ENCODE measurements at regions not wholly inside any gene's neighbourhood (a gene's known extent, or its start where the extent isn't known, plus 50 kb on each side); places are given as distances from the start of the nearest gene placed in this dataset.

- no peak overlapping the region for H4K8ac ChIP-seq (ENCODE audit: low read depth in 2 of 2, low read length in 2 of 2)
- no peak overlapping the region for H3K9ac ChIP-seq (ENCODE audit: low read depth, low read length)
- H3K9me1 ChIP-seq (ENCODE audit: insufficient read depth, low read length), result no peaks in the 10 kb centered on the region
- H3K18ac ChIP-seq (ENCODE audit: low read depth, low read length), result no peak overlapping the region
- H3K36me3 ChIP-seq (ENCODE audit: control insufficient read depth, insufficient read depth, low read length), result no peaks in the 10 kb centered on the region
- H3K56ac ChIP-seq (ENCODE audit: extremely low read depth, insufficient read depth, low read length), result no peak overlapping the region
- dilution Hi-C loops (cut with HindIII; ENCODE audit: low sequenced_read_pairs, unreplicated experiment) (no loop called here), intact Hi-C loops (cut with micrococcal nuclease) (no loop called here), in situ Hi-C loops (cut with MboI; ENCODE audit: low sequenced_read_pairs) (no loop called here)
- H2BK5ac ChIP-seq (ENCODE audit: low read depth, low read length, poor library complexity, severe bottlenecking), result no peak overlapping the region
- no peaks in the 10 kb centered on the region for H4K20me1 ChIP-seq (ENCODE audit: insufficient read depth, low read length)
- POLR2A ChIA-PET (ENCODE audit: unreplicated experiment), result no interaction called here
- TF ChIP-seq MAZ (IDR thresholded peaks at IDR 0.05; ENCODE audit: borderline replicate concordance, low read depth, low read length), result no peak
- TF ChIP-seq NFE2L2 (IDR thresholded peaks at IDR 0.05; ENCODE audit: low read depth, low read length), result no peak
- no peak for TF ChIP-seq SMC3 (IDR thresholded peaks at IDR 0.05; ENCODE audit: low read depth, low read length)
- TF ChIP-seq POLR2A (IDR thresholded peaks at IDR 0.05; ENCODE audit: low read depth, low read length), result no peak
- TF ChIP-seq BHLHE40 (IDR thresholded peaks at IDR 0.05; ENCODE audit: low read depth, low read length), result no peak
- no peak for TF ChIP-seq CEBPB (IDR thresholded peaks at IDR 0.05; ENCODE audit: low read depth, low read length)
- no peak for TF ChIP-seq ELK1 (IDR thresholded peaks at IDR 0.05; ENCODE audit: borderline replicate concordance, low read depth, low read length)
- no peak for TF ChIP-seq MAFK (IDR thresholded peaks at IDR 0.05; ENCODE audit: low read depth, low read length)
- TF ChIP-seq MXI1 (IDR thresholded peaks at IDR 0.05; ENCODE audit: borderline replicate concordance, low read depth, low read length), result no peak
- TF ChIP-seq RFX5 (IDR thresholded peaks at IDR 0.05; ENCODE audit: low read depth, low read length), result no peak
- no peak overlapping the region for H2BK120ac ChIP-seq (ENCODE audit: low read depth, low read length)
- no peak overlapping the region for H3K27ac ChIP-seq (ENCODE audit: insufficient read depth, low read length)
- no peak overlapping the region for H2AK9ac ChIP-seq (replicated peaks; ENCODE audit: low read depth, low read length, poor library complexity)
- H3K14ac ChIP-seq (replicated peaks; ENCODE audit: low read depth, low read length), result no peak overlapping the region
- no peak overlapping the region for H2AK5ac ChIP-seq (ENCODE audit: low read depth, low read length)
- no CpG with 5 or more reads among the region's 4 CpGs for WGBS, 2 experiments (ENCODE audit: extremely low coverage in 2 of 2, insufficient read length in 1 of 2)
- no TSS peak for BruUV-seq (replicated peaks)
- CTCF ChIA-PET, result no interaction called here
- peaks cover 5% of the 10 kb centered on the region for H3K9me3 ChIP-seq (ENCODE audit: control insufficient read depth, insufficient read depth, low read length)
- no peak overlapping the region for H2BK20ac ChIP-seq (ENCODE audit: low read depth, low read length)
- no peaks in the 10 kb centered on the region for H3K79me1 ChIP-seq (ENCODE audit: low read depth in 1 of 2, low read length in 2 of 2)
- H2BK15ac ChIP-seq (ENCODE audit: low read depth, low read length), result no peak overlapping the region
- H3K23ac ChIP-seq (ENCODE audit: low read depth, low read length), result no peak overlapping the region
- DNase-seq (no peak), ATAC-seq (ENCODE audit: low read depth) (no peak)
- H3K27me3 ChIP-seq (ENCODE audit: control insufficient read depth, insufficient read depth, low read length), result no peaks in the 10 kb centered on the region
- H2AFZ ChIP-seq (replicated peaks; ENCODE audit: low read length, poor library complexity), result no peak overlapping the region
- H3K4me2 ChIP-seq (ENCODE audit: low read depth, low read length), result no peak overlapping the region
- no peaks in the 10 kb centered on the region for H3K4me1 ChIP-seq (ENCODE audit: control insufficient read depth, insufficient read depth, low read length)
- no peak overlapping the region for H4K5ac ChIP-seq (ENCODE audit: low read depth, low read length)
- H3K4me3 ChIP-seq (ENCODE audit: insufficient read depth, low read depth, low read length), result no peak overlapping the region
- no peak overlapping the region for H3K4ac ChIP-seq (ENCODE audit: low read depth, low read length)
- H4K91ac ChIP-seq (ENCODE audit: insufficient read depth, low read depth, low read length), result no peak overlapping the region
Observed at GRCh38 chr6:20031342-20031741, 180.9 kb downstream of the MBOAT1 start.
